HUES48 (cell line): ENCODE measurements at regions not wholly inside any gene's neighbourhood (a gene's known extent, or its start where the extent isn't known, plus 50 kb on each side); places are given as distances from the start of the nearest gene placed in this dataset.

Experiments
- H3K27ac ChIP-seq: one replicate; pipeline ENCODE4 v1.7.0; 2013; ENCODE audit warnings: low read depth, low read length, inconsistent platforms
- H3K27me3 ChIP-seq: 2 replicates; pipeline ENCODE4 v1.6.1; 2013; ENCODE audit warnings: mild to moderate bottlenecking, low read length; ENCODE audit not compliant: control insufficient read depth, insufficient read depth
- H3K36me3 ChIP-seq: 2 replicates; pipeline ENCODE4 v1.6.1; 2013; ENCODE audit warnings: low read length; ENCODE audit not compliant: control insufficient read depth, insufficient read depth
- H3K4me1 ChIP-seq: 2 replicates; pipeline ENCODE4 v1.6.1; 2013; ENCODE audit warnings: mild to moderate bottlenecking, low read length; ENCODE audit not compliant: control insufficient read depth, insufficient read depth
- H3K4me3 ChIP-seq: 2 replicates; pipeline ENCODE4 v1.5.1; 2013; ENCODE audit warnings: mild to moderate bottlenecking, low read depth, low read length
- H3K9ac ChIP-seq: 2 replicates; pipeline ENCODE4 v1.6.1; 2013; ENCODE audit warnings: mild to moderate bottlenecking, low read depth, low read length, moderate library complexity
- H3K9me3 ChIP-seq: 2 replicates; pipeline ENCODE4 v1.6.1; 2013; ENCODE audit warnings: low read length; ENCODE audit not compliant: control insufficient read depth, insufficient read depth

DNA sequence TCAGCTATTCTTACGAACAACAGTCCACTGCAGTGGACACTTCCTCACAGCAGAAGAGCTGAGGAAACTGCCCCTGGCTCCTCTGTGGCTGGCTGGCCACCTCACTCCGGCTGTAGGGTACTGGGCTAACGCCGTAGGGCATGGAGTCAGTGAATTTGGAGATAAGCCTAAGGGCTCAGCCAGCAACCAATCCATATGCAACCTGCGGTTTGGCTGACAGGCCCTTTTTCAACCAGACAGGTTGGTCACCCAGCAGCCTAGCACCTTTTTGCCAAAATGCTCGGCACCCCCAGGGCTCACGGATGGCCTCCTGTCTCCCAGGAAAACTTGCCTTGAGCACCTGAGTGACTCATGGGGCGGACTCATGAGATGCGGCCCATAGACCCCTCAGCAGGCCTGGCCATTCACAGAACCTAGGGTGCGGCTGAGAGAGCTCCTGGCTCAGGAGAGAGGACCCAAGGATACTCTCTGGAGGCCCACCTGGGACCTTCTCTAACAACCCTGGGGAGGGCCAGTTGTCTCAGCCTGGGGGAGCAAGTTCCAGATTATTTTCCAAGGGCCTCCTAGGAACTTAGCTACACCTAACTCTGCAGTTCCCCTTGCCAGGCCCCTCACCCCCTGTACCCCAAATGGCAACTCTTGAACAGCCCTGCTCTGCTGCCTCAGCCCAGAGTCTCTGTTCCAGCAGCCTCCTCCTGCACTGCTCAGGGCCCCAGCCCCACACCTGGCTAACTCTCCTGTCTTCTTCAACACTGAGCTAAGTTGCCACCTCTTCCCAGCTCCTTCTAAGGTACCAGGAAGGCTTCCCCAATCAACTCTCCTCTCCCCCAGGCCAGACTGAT is 252.1 kb downstream of the CYP26B1 start:
- H3K9ac ChIP-seq: no peak overlapping the region
- no peak overlapping the region for H3K27ac ChIP-seq
- H3K36me3 ChIP-seq: no peaks in the 10 kb centered on the region
- H3K4me3 ChIP-seq: no peak overlapping the region
- H3K27me3 ChIP-seq: no peaks in the 10 kb centered on the region
- no peaks in the 10 kb centered on the region for H3K4me1 ChIP-seq
- no peaks in the 10 kb centered on the region for H3K9me3 ChIP-seq

DNA sequence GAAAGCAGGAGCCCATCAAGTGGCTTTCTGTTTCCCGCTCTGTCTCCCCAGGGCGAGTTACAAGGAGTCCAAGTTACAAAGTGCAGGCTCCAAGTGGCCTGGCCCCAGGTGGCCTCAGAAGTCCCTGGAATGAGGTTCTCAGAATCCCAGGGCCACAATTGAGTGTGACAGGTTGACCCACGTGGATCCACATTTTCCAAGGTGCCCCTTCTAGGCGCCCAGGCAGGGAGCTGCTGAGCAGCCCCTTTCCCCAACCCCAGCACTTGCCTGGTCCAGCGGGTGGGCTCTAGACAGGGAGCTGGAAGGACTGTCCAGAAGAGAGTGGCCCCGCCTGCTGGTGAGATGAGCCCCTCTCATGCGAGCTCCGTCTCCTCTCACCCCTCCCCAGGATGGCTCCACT is 253.4 kb downstream of the CYP26B1 start:
- Histone ChIP-seq H3K36me3 (no peaks in the 10 kb centered on the region), H3K4me3 (no peak overlapping the region), H3K9me3 (no peaks in the 10 kb centered on the region), H3K27me3 (no peaks in the 10 kb centered on the region), H3K27ac (no peak overlapping the region), H3K4me1 (no peaks in the 10 kb centered on the region), H3K9ac (no peak overlapping the region)

DNA sequence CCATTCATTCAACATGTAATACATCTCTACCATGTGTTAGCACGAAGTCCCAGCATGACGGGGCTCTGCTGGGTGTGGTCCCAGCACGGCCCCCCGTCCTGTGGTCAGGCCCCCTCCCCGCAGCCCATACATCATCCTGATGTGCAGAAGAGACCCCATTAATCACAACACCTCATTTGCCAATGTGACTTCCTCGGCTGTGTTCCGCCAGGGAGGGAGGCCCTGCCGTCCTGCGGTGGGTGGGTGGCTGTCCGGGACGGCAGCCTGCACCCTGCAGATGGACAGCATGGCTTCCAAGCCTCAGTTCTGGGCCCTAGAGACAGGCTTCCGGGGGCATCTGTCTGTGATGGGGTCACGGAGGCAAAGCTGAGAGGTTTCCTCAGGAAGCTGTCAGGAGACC is 254.0 kb downstream of the CYP26B1 start:
- no peaks in the 10 kb centered on the region for H3K36me3 ChIP-seq
- H3K4me3 ChIP-seq: no peak overlapping the region
- H3K4me1 ChIP-seq: no peaks in the 10 kb centered on the region

DNA sequence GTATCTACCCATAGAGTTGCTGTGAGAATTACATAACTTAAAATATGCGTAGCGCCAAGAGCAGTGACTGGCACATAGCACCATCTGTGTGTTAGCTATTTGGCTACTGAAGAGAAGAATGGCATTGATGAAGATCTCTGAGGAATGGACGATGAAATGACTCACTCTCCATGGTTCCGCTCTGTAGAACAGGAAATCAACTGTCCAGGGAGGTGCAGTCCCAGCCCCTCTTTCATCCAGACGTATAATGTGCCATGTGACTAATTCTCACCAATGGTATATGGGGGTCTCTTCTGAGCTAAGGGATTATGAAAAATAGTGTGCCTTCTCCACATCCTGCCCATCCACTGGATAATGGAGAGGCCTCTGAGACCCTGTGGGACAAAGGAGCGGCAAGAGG is 254.8 kb downstream of the CYP26B1 start:
- H3K9me3 ChIP-seq: no peaks in the 10 kb centered on the region
- H3K36me3 ChIP-seq: no peaks in the 10 kb centered on the region
- H3K9ac ChIP-seq: no peak overlapping the region
- H3K27me3 ChIP-seq: no peaks in the 10 kb centered on the region
- no peak overlapping the region for H3K27ac ChIP-seq
- no peak overlapping the region for H3K4me3 ChIP-seq
- H3K4me1 ChIP-seq: no peaks in the 10 kb centered on the region

More for the DNA sequence above, 254.0 kb downstream of the CYP26B1 start:
- Histone ChIP-seq H3K9ac (no peak overlapping the region), H3K9me3 (no peaks in the 10 kb centered on the region), H3K27me3 (no peaks in the 10 kb centered on the region), H3K27ac (no peak overlapping the region)

DNA sequence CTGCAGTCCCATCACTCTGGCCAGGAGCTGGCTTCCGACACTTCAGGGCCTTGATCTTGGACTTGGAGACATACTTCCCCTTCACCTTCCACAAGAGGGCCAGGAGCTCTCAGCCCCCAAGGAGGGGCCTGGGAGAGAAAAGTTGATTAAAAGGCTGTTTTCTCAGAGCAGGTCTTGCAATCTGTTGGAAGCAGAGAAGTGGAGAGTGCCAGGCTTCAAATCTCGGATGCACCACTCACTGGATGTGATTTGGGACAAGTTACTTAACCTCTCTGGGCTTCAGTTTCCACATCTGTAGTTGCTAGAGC is 255.3 kb downstream of the CYP26B1 start:
- Histone ChIP-seq H3K9ac (no peak overlapping the region), H3K36me3 (no peaks in the 10 kb centered on the region), H3K9me3 (no peaks in the 10 kb centered on the region), H3K27me3 (no peaks in the 10 kb centered on the region), H3K4me3 (no peak overlapping the region), H3K4me1 (no peaks in the 10 kb centered on the region), H3K27ac (no peak overlapping the region)

DNA sequence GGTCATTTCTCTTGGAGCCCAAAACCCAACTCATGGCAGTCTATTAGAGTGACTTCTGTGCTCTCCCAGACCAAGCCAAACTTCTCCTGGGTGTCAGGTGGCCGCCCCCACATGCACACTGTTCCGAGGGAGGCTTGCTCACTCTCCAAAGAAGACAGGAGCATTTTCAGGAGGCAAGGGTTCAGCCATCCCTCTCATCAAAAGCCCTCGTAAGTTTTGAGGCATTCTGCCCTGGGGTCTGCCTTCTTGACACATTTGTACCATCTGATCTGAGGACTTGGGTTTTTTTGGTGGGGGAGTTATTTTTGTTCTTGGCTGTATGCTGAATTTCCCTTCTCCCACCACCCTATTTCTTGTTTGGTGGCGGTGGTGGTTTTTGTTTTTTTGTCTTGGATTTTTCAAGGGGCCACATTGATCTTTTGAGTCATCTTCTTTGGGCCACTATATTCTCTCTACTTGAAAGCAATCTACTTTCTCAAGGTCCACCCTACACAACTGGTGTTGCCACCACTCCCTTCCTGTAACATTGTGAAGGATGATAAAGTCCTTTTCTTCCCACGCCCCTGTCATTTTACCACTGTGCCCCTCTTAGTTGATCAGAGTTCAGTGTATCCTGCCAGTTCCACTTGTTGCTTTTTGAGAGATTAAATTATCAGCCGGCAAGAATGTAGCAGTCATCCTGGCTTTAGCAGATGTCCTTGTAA is 255.8 kb downstream of the CYP26B1 start:
- no peaks in the 10 kb centered on the region for H3K9me3 ChIP-seq
- H3K4me1 ChIP-seq: no peaks in the 10 kb centered on the region
- no peaks in the 10 kb centered on the region for H3K36me3 ChIP-seq
- no peaks in the 10 kb centered on the region for H3K27me3 ChIP-seq
- H3K9ac ChIP-seq: no peak overlapping the region
- H3K4me3 ChIP-seq: no peak overlapping the region
- H3K27ac ChIP-seq: no peak overlapping the region

DNA sequence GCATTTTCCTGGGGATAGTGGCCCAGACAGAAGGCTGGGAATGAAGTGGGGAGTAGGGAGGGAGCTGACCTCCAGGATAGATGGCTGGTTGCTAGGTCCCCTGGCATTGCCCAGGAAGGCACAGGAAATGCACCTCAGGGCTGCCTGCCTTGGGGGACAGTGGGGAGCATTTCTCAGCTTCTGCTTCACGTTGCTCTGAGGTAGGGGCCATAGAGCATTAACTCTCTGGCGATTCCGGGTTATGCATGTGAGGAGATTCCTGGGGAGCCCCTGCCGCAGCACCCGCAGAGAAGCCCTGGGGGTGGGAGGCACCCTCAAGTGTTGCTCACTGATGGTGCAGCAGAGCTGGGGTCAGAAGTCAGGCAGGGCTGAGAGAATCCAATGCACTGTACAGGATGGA is 256.5 kb downstream of the CYP26B1 start:
- Histone ChIP-seq H3K4me1 (no peaks in the 10 kb centered on the region), H3K27me3 (no peaks in the 10 kb centered on the region), H3K27ac (no peak overlapping the region), H3K4me3 (no peak overlapping the region), H3K9ac (no peak overlapping the region), H3K36me3 (no peaks in the 10 kb centered on the region), H3K9me3 (no peaks in the 10 kb centered on the region)

DNA sequence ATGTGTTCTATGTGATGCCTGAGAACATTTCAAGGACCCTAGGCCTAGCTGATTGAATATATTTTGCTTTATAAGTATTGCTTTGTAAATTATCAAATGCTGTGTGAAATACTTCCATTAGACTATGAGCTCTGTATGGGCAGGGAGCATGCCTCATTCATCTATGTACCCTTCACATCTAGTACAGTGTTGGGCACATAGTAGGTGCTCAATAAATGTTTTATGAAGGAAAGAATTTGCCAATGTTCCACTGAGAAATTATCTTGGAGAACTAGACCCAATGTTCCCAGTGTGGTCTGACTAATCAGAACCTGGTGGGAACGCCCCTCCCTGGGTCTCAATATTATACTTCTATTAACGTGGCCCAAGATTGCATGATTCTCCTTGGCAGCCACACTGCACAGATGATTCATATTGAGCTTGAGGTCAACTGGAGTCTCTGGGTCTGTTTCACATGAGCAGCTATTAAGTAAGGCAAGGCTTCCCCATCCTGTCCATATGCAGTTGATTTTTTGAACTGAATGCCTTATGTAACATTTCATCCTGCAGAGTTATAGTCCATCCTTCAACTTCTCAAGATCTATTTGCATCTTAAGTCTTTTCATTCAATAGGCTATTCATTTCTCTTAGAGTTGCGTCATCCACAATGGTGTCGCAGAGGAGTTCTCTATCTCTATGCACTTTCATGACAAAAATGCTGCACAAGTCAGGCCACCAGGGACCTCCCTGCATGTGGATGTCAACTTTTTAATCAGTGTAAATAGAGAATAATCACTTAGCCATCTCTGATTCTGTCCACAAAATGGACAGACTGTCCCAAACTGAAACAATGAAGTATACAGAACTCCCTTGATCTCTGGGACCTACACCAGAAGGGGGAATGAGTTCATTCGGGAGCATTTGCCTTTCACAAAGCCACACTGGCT is 257.6 kb downstream of the CYP26B1 start:
- Histone ChIP-seq H3K4me1 (no peaks in the 10 kb centered on the region), H3K36me3 (no peaks in the 10 kb centered on the region), H3K27ac (no peak overlapping the region), H3K4me3 (no peak overlapping the region), H3K27me3 (no peaks in the 10 kb centered on the region), H3K9ac (no peak overlapping the region), H3K9me3 (no peaks in the 10 kb centered on the region)

DNA sequence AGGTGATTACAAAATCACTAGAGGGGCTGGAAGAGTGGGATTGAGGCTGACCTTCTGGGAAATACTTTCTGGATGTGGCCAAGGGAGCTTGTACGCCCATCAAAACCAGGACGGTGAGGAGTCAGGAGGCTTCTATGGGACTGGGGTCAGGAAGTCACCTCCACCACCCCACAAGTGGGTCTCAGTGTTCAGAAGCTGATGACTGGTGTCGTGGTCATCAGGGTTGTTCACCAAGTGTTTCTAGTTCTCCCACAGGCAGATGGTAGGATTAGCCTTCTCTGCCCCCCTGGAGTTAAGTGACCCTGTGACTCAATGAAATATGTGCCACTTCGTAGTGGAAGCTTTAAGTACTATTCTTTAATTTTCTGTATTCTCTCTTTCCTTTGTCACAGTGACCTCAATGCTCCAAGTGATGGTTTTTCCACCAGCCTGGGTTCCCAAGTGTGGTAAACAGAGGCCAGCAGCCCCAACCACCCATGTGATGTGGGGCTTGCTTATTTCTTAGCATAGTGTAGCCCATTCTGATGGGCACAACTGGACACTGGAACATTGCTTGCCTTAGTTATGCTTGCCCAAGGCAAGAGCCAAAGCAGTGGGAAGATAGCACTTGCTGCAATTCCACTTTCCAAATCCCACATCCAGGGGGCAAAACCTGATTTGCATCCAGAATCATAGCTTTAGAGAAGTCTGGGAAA is 258.8 kb downstream of the CYP26B1 start:
- H3K27me3 ChIP-seq: no peaks in the 10 kb centered on the region
- H3K4me3 ChIP-seq: no peak overlapping the region
- H3K27ac ChIP-seq: no peak overlapping the region

DNA sequence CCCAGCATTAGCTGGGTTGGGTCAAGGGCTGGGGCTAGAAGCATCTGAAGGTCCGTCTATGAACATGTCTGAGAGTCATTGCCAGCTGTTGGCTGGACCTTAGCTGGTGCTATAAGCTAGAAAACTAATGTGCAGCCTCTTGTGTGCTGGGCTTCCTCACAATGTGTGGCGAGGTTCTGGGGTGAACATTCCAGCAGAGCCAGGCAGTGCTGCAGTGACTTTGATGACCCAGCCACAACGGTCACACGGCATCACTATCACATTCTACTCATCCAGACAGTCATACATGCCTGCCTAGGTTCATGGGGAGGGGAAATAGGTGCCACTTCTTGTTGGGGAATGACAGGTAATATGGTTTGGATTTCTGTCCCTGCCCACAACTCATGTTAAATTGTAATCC is 260.5 kb downstream of the CYP26B1 start:
- Histone ChIP-seq H3K9me3 (no peaks in the 10 kb centered on the region), H3K4me3 (no peak overlapping the region), H3K36me3 (no peaks in the 10 kb centered on the region), H3K27ac (no peak overlapping the region), H3K9ac (no peak overlapping the region), H3K27me3 (no peaks in the 10 kb centered on the region), H3K4me1 (no peaks in the 10 kb centered on the region)

More for the DNA sequence above, 258.8 kb downstream of the CYP26B1 start:
- Histone ChIP-seq H3K36me3 (no peaks in the 10 kb centered on the region), H3K9me3 (no peaks in the 10 kb centered on the region), H3K9ac (no peak overlapping the region), H3K4me1 (no peaks in the 10 kb centered on the region)
